ENCODE measurements at regions not wholly inside any gene's neighbourhood (a gene's known extent, or its start where the extent isn't known, plus 50 kb on each side); places are given as distances from the start of the nearest gene placed in this dataset.

GRCh38 chr14:21729703-21730233 lies 56.1 kb upstream of the OR4E1 start:
- Histone ChIP-seq H3K36me3 (no peaks in the 10 kb centered on the region), H3K4me1 (no peaks in the 10 kb centered on the region), H3K9me3 (no peaks in the 10 kb centered on the region), H3K27me3 (no peaks in the 10 kb centered on the region), H3K27ac (no peak overlapping the region), H3K4me3 (no peak overlapping the region)
- TF ChIP-seq EP300 (IDR thresholded peaks at IDR 0.05): no peak
- no peak for TF ChIP-seq POLR2A (IDR thresholded peaks at IDR 0.05)
- TF ChIP-seq CTCF (IDR thresholded peaks at IDR 0.05): no peak
- no peak for TF ChIP-seq POLR2AphosphoS5 (IDR thresholded peaks at IDR 0.05)
- DNase-seq (ENCODE audit: low spot score in 2 of 2): no peak
- WGBS: 61% methylated on average over 5 of the region's 5 CpGs

GRCh38 chr14:21725250-21725649 lies 51.6 kb upstream of the OR4E1 start:
- WGBS: 41% methylated on average over 2 of the region's 2 CpGs
- Histone ChIP-seq H3K4me3 (no peak overlapping the region), H3K9me3 (no peaks in the 10 kb centered on the region), H3K27ac (no peak overlapping the region), H3K27me3 (peaks cover 9% of the 10 kb centered on the region), H3K4me1 (no peaks in the 10 kb centered on the region), H3K36me3 (no peaks in the 10 kb centered on the region)
- TF ChIP-seq POLR2AphosphoS5 (IDR thresholded peaks at IDR 0.05) (no peak), CTCF (IDR thresholded peaks at IDR 0.05) (no peak), EP300 (IDR thresholded peaks at IDR 0.05) (no peak), POLR2A (IDR thresholded peaks at IDR 0.05) (no peak)
- DNase-seq (ENCODE audit: low spot score in 2 of 2): no peak

GRCh38 chr14:21724090-21724973 lies 50.7 kb upstream of the OR4E1 start:
- no peaks in the 10 kb centered on the region for H3K9me3 ChIP-seq
- H3K4me3 ChIP-seq: no peak overlapping the region
- H3K27me3 ChIP-seq: peaks cover 13% of the 10 kb centered on the region
- no peaks in the 10 kb centered on the region for H3K36me3 ChIP-seq
- no peaks in the 10 kb centered on the region for H3K4me1 ChIP-seq
- TF ChIP-seq EP300 (IDR thresholded peaks at IDR 0.05) (no peak), POLR2AphosphoS5 (IDR thresholded peaks at IDR 0.05) (no peak), POLR2A (IDR thresholded peaks at IDR 0.05) (no peak), CTCF (IDR thresholded peaks at IDR 0.05) (no peak)
- WGBS: 81% methylated on average over 8 of the region's 8 CpGs
- DNase-seq (ENCODE audit: low spot score in 2 of 2): no peak
- no peak overlapping the region for H3K27ac ChIP-seq

GRCh38 chr14:21723431-21724045 lies 49.9 kb upstream of the OR4E1 start:
- H3K36me3 ChIP-seq: no peaks in the 10 kb centered on the region
- peaks cover 13% of the 10 kb centered on the region for H3K27me3 ChIP-seq
- no peak for DNase-seq (ENCODE audit: low spot score in 2 of 2)
- 48% methylated on average over 8 of the region's 14 CpGs for WGBS
- H3K4me1 ChIP-seq: no peaks in the 10 kb centered on the region
- H3K27ac ChIP-seq: no peak overlapping the region
- H3K4me3 ChIP-seq: no peak overlapping the region
- no peak for TF ChIP-seq CTCF (IDR thresholded peaks at IDR 0.05)
- no peak for TF ChIP-seq EP300 (IDR thresholded peaks at IDR 0.05)
- no peak for TF ChIP-seq POLR2A (IDR thresholded peaks at IDR 0.05)
- no peaks in the 10 kb centered on the region for H3K9me3 ChIP-seq
